ENCODE measurements at regions not wholly inside any gene's neighbourhood (a gene's known extent, or its start where the extent isn't known, plus 50 kb on each side); places are given as distances from the start of the nearest gene placed in this dataset.
"Not testable (repeated sequence)": the region's sequence is repeated elsewhere in the genome, so short reads cannot be mapped to it uniquely, and the experiment has no call there.

- DNase-seq (no peak), ATAC-seq (ENCODE audit: low FRiP score in 2 of 2) (no peak)
- WGBS, 2 donors = 80 to 82% methylated on average over 4 of the region's 4 CpGs
- TF ChIP-seq POLR2AphosphoS5 (IDR thresholded peaks at IDR 0.05) = no peak
- TF ChIP-seq CTCF (IDR thresholded peaks at IDR 0.05) = no peak
- TF ChIP-seq POLR2A (IDR thresholded peaks at IDR 0.05) = no peak
- TF ChIP-seq EP300 (IDR thresholded peaks at IDR 0.05) = no peak
- no peaks in the 10 kb centered on the region for H3K4me1 ChIP-seq
- H3K9me3 ChIP-seq = no peaks in the 10 kb centered on the region
- no peaks in the 10 kb centered on the region for H3K27me3 ChIP-seq
- H3K4me3 ChIP-seq = no peak overlapping the region
- H3K27ac ChIP-seq = no peak overlapping the region
- H3K36me3 ChIP-seq = no peaks in the 10 kb centered on the region
Measured at GRCh38 chr7:131149840-131150239, 177.8 kb upstream of the MKLN1 start.

GRCh38 chr7:131151034-131151433 lies 176.6 kb upstream of the MKLN1 start:
- H3K27ac ChIP-seq = no peak overlapping the region
- H3K27me3 ChIP-seq = no peaks in the 10 kb centered on the region
- TF ChIP-seq EP300 (IDR thresholded peaks at IDR 0.05) = no peak
- no peak for TF ChIP-seq POLR2AphosphoS5 (IDR thresholded peaks at IDR 0.05)
- TF ChIP-seq CTCF (IDR thresholded peaks at IDR 0.05) = no peak
- no peak for ATAC-seq (ENCODE audit: low FRiP score in 2 of 2)
- WGBS, 2 donors = 84% methylated on average over 3 of the region's 3 CpGs
- DNase-seq = no peak
- no peak overlapping the region for H3K4me3 ChIP-seq
- H3K9me3 ChIP-seq = no peaks in the 10 kb centered on the region
- no peaks in the 10 kb centered on the region for H3K36me3 ChIP-seq
- no peaks in the 10 kb centered on the region for H3K4me1 ChIP-seq

GRCh38 chr7:131152766-131153165 lies 174.9 kb upstream of the MKLN1 start:
- H3K4me1 ChIP-seq = no peaks in the 10 kb centered on the region
- no peaks in the 10 kb centered on the region for H3K27me3 ChIP-seq
- H3K36me3 ChIP-seq = no peaks in the 10 kb centered on the region
- no peak overlapping the region for H3K4me3 ChIP-seq
- DNase-seq = no peak
- TF ChIP-seq CTCF (IDR thresholded peaks at IDR 0.05) = no peak
- TF ChIP-seq POLR2A (IDR thresholded peaks at IDR 0.05) = no peak
- no peak for TF ChIP-seq POLR2AphosphoS5 (IDR thresholded peaks at IDR 0.05)
- no peak for TF ChIP-seq EP300 (IDR thresholded peaks at IDR 0.05)
- no peak overlapping the region for H3K27ac ChIP-seq
- H3K9me3 ChIP-seq = no peaks in the 10 kb centered on the region
- no peak for ATAC-seq (ENCODE audit: low FRiP score in 2 of 2)

- H3K27ac ChIP-seq = no peak overlapping the region
- no peaks in the 10 kb centered on the region for H3K9me3 ChIP-seq
- H3K27me3 ChIP-seq = no peaks in the 10 kb centered on the region
- TF ChIP-seq EP300 (IDR thresholded peaks at IDR 0.05) (no peak), CTCF (IDR thresholded peaks at IDR 0.05) (no peak), POLR2A (IDR thresholded peaks at IDR 0.05) (no peak), POLR2AphosphoS5 (IDR thresholded peaks at IDR 0.05) (no peak)
- no peak overlapping the region for H3K4me3 ChIP-seq
- no peaks in the 10 kb centered on the region for H3K4me1 ChIP-seq
- DNase-seq (no peak), ATAC-seq (ENCODE audit: low FRiP score in 2 of 2) (no peak)
- H3K36me3 ChIP-seq = no peaks in the 10 kb centered on the region
Measured at GRCh38 chr7:131154380-131154779, 173.3 kb upstream of the MKLN1 start.

- Histone ChIP-seq H3K27ac (peak overlapping the region in 2 of 4 donors; percentile 20 to 21), H3K4me1 (no peaks in the 10 kb centered on the region), H3K27me3 (no peaks in the 10 kb centered on the region), H3K36me3 (no peaks in the 10 kb centered on the region), H3K4me3 (no peak overlapping the region), H3K9me3 (no peaks in the 10 kb centered on the region)
- ATAC-seq (ENCODE audit: low FRiP score in 2 of 2) = peak; percentile 61 to 68
- WGBS, 2 donors = 57 to 64% methylated on average over 14 of the region's 14 CpGs
- DNase-seq = peak in 1 of 2 donors; percentile 72
- peak in 1 of 2 donors; percentile 40 for TF ChIP-seq POLR2AphosphoS5 (IDR thresholded peaks at IDR 0.05)
- peak in 2 of 4 donors; percentile 66 to 82 for TF ChIP-seq EP300 (IDR thresholded peaks at IDR 0.05)
- no peak for TF ChIP-seq POLR2A (IDR thresholded peaks at IDR 0.05)
- TF ChIP-seq CTCF (IDR thresholded peaks at IDR 0.05) = no peak
Measured at GRCh38 chr7:131157530-131158243, 170.0 kb upstream of the MKLN1 start.

- H3K27me3 ChIP-seq, H3K4me3 ChIP-seq: not testable (repeated sequence)
Measured at GRCh38 chr7:131158244-131158636, 169.4 kb upstream of the MKLN1 start.

More at GRCh38 chr7:131158244-131158636, 169.4 kb upstream of the MKLN1 start:
- WGBS, 2 donors = 79% methylated on average over 2 of the region's 2 CpGs
- not testable (repeated sequence) for DNase-seq; H3K36me3 ChIP-seq; ATAC-seq (ENCODE audit: low FRiP score in 2 of 2); H3K4me1 ChIP-seq; H3K9me3 ChIP-seq
- peak overlapping the region in 2 of 4 donors; percentile 20 to 21 for H3K27ac ChIP-seq

Data from upper lobe of left lung (tissue), 6 donors.